Renal cortex interstitium (tissue), 11 donors: ENCODE measurements at regions not wholly inside any gene's neighbourhood (a gene's known extent, or its start where the extent isn't known, plus 50 kb on each side); places are given as distances from the start of the nearest gene placed in this dataset.
A peak's percentile ranks its signal among the peaks of the same experiment; 100 is the strongest.

Experiments used
- DNase-seq, 11 donors: peaks; one replicate each; pipeline ENCODE4 v3.0.0-alpha.2; 2013; ENCODE audit warnings: low read depth in 9 of 11, low spot score in 4 of 11; ENCODE audit errors: extremely low read depth in 1 of 11

DNA sequence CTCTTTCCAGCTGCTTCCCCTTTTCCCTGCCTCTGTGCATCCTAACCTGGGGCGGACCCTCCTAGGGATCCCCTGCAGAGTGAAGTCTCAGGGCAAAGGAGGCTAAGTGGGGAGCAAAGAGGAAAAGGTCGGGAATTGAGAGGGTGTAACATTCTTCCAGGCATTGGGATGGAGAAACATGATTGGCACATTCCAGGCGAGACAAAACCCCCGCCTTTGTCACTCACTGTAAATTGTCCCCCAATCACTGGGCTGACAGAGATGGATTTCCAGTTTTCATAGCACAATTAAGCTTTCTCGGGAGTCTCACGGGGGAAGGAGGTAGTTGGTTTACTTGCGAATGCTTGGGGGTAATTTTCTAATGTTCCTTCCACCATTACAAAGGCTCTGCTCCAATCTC, 74.9 kb downstream of the MIAT start:
- no peak for DNase-seq

DNA sequence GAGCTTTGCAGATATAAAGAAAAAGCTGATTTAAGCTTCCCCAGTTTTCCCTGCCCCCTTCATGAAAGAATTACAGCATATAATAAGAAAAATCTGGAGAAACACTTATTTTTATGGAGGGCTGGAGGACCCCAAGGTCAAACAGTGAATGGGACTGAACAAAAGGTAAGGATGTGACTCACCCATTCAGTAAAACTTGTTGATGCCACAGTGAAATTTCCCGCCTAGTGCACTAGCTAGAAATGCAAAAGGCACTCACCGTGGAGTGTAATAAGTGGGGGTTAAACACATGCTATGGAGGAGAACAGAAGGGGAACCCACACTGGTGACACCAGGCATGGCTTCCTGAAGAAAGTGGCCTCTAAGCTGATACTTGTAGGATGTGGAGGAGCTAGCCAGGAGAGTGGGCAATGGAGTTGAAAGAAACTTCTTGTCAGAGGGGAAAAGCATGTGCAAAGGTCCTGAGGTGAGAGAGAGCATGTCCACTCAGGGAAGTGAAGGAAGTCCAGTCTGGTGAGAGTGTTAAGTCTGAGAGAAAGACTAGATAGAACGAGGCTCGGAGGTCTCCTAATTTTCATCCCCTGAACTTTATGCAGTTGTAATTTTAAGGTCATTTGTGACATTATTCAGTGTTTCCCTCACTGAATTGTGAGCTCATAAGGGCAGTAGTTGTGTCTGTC, 77.1 kb downstream of the MIAT start:
- no peak for DNase-seq

DNA sequence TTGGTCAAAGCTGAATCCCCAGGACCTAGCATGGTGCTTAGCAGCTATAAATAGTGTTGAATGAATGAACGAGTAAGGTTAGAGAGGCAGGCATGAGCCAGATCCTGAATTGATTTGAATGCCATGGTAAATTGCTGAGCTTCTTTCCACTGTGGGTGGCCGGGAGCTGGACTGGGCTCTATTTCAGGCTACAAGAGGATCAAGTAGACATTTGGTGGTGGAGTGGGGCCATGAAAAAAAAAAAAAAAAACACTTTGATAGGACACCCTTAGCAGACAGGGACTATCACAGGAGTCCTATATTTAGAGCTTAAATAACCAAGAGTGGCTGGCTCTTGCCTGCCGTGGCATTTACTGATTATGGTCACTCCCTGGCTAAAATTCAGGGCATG, 77.6 kb downstream of the MIAT start:
- no peak for DNase-seq

DNA sequence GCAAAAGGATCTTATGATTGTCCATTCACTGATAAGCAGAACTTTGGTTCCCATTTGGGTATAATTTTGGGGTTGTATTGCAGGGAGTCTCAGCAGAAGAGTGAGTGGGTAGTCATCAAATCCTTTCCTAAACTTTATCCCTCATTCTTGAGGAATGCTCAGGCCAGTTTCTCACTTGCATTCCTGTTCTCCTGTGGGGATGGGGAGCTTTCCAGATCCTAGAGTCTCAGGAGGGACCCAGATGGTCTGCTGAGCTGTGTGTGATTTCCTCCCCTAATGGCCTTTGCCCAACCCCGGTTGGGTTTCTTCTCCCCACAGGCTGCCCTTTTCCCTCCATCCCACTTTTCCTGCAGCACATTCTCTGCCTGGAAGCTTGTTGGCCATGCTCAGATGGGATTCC, 79.9 kb downstream of the MIAT start:
- DNase-seq, result no peak

DNA sequence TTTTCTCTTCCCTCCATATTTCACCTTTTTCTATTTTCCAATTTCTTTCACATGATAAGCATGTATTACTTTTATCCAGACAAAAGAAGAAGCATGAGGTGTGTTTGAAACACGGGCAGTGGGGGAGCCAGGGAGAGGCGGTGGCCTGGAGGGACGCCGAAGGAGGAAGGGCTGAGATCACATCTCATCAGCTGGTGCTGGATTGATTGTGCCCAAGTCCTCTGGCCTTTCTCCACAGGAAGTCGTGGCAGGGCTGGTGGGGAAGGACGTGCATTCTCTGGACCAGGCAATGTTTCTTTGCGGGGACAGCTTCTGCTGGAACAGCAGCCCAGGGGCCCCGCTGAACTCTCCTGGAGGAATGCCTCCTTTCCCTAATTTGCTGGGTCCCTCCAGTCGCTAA, 82.9 kb downstream of the MIAT start:
- DNase-seq, result no peak

DNA sequence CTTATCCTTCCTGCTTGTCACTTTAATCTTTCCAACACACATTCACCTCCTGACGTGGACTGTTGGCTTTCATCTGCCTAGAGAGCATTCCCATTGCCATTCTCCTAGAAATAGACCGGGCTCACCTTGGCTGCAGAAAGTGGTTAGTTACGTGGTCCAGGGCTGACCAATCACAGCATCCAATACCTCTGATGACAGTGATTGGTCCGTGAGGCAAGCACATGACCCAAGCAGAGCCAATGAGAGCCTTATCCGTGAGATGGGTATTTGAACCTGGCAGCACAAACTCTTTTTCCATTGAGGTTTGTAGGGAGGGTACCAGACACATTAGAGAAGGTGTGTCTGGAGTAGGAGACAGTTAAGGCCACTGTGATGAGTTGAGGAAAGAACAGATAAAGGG, 85.8 kb downstream of the MIAT start:
- no peak for DNase-seq

DNA sequence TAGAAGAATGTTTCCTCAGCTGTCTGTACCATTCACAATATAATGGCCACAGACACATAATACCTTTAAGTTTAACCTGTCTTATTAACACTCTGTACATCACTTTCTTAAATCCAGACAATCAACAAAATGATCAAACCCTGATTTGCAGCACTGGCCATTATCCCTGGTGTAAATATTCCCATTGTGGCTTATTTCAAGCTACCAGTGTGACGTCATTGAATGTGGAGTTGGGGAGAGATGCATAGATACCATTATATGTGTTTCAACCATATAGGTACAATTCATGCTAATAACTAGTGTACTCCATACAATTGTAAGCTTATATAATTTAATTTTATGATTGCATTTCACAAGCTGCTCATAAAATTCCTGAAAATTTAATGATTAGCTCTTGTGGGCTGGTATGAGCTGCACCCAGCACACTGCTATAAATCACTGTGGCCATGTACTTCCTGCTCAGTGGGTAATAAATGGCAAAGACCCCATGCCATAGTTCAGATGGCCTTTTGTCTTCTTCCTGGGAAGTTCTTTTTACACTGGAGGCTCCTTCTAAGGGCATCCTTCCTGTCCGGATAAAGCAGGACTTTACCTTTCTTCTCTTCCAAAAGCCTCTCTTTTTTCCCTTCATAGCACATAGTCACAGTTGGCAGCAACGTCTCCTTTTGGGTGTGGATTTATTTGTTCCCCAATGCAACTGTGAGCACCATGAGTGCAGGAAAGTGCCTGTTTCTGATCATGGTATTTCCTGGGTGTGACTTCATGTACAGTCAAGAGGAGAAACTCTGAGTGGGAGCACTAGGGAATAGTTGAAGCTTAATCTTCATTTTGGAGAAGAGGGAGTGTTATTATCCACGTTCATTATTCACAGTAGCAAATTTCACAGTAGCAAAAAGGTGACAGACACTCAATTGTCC, 87.8 kb downstream of the MIAT start:
- no peak for DNase-seq

DNA sequence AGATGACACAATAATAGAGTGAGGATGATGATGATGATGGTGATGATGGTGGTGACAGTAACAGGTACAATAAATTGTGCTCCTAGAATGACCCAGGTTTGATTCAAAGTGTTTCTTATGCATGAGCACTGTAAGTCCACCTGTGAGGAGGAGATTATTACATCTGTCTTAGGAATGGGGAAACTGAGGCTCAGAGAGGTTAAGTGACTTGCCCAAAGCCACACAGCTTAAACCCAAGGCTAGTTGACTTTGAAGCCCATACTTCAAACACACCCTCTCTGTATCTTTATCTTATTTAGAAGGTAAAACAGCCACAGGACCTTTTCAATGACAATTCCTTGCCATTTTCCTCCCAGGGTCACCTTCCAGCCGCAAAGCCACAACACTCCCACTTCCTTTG, 88.9 kb downstream of the MIAT start:
- DNase-seq, result no peak

DNA sequence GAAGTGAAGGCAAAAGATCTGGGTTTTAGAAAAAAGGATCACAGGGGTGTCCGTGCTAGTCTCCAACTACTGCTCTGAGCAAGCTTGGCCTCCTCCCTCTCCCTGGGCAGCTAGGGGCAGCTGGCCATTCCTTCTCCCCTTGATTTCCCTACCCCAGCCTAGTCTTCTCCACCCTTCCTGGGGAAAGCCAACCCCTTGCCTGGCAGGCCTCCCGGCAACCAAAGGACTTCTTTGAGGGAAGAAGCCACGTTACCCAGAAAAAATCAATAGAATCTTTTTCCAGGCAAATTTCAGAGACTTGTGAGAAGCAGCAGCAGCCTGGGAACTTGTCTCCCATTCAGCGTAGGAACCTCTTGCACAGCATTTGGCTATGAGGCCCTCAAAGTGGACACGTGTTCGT, 91.5 kb downstream of the MIAT start:
- DNase-seq, result no peak

DNA sequence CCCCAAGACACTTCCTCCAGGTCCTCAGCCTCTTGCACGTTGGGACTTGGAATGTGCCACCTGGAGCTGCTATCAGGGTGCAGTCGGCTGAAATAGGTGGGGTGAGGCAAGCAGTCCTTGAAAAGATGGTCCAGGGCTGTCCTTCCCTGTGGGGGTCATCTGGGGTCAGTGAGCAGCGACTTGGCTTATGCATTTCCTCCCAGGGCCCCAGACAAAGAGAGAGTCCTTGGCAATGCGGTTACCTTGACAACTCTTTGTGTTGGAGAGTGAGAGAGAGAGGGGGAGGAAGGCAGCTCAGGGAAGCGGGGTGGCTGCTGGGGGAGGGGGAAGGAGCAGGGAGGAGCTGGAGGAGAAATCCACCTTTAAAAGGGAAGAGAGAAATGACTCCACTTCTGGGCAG, 93.8 kb downstream of the MIAT start:
- DNase-seq, result peak; percentile 37 to 74 (median 56)

DNA sequence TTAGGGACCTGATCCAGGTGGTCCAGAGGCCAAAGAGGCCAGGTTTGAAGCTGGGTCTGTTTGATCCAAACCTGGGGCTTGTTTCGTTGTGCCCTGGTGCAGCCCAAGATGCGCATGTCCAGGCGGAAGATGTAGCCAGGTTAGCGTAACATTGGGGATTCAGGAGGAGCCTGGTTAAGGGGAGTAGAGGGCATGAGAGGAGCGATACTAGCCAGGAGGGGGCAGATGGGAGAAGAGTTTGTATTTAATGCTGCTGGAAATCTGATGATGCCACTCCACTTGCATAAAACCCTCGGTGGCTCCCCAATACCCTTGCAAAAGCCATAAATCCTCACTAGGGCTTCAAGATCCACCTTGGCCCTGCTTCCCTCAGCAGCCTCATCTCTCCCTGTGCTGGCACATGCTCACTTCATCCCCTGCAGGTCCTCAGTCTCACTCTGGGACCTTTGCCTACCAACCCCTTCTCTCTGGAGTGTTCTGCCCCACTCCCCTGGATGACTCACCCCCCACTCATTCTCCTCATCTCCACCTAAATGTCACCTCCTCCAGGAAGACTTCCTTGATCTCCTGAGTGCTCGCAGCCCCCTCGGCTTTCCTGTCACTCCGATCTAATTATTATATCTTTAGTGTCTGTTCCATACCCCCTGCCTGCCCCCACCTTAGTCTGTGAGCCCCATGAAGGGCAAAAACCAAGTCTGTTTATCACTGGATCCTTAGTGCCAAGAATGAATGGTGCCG, 95.9 kb downstream of the MIAT start:
- DNase-seq, result no peak

DNA sequence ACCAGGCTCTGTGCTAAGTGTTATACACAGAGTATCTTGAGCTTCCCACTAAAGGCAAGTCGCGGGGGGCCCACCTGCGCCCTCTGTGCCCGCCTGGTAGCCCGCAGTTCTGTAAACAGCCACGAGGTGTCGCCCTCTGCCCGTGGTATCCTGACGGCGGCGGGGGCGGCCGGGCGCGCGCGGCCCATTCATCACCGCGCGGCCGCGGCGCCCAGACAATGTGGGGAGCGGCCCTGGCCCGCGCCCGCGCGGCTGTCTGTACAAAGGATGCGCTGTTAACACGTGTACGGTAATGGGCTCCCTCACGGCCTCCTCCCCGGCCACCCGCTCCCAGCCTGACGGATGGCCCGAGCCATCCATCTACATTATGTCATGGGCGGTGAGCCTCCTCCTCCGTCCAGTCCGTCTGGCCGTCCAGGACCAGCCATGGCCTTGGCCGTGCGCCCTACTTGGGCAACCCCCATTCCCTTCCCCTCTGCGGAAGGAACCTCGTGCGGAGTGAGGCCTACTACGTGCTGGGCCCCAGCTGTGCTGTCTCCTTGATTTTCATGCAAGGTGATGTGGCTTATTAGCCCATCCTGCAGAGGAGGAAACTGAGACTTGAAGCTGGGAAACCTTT, 99.4 kb downstream of the MIAT start:
- DNase-seq, result peak in 9 of 11 donors; percentile 9 to 42 (median 35)

DNA sequence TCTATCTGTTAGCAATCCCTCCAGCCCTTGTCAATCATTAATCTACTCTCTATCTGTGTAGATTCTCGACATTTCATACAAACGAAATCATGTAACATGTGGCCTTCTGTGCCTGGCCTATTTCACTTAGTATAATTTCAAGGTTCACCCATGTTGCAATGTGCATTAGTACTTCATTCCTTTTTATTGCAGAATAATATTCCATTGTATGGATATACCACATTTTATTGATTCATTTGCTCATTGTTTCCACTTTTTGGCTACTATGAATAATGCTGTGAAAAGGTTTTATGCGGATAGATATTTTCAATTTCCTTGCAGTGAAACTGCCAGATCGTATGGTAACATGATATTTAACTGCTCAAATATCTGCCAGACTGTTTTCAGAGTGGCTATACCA, 100.1 kb downstream of the MIAT start:
- no peak for DNase-seq

DNA sequence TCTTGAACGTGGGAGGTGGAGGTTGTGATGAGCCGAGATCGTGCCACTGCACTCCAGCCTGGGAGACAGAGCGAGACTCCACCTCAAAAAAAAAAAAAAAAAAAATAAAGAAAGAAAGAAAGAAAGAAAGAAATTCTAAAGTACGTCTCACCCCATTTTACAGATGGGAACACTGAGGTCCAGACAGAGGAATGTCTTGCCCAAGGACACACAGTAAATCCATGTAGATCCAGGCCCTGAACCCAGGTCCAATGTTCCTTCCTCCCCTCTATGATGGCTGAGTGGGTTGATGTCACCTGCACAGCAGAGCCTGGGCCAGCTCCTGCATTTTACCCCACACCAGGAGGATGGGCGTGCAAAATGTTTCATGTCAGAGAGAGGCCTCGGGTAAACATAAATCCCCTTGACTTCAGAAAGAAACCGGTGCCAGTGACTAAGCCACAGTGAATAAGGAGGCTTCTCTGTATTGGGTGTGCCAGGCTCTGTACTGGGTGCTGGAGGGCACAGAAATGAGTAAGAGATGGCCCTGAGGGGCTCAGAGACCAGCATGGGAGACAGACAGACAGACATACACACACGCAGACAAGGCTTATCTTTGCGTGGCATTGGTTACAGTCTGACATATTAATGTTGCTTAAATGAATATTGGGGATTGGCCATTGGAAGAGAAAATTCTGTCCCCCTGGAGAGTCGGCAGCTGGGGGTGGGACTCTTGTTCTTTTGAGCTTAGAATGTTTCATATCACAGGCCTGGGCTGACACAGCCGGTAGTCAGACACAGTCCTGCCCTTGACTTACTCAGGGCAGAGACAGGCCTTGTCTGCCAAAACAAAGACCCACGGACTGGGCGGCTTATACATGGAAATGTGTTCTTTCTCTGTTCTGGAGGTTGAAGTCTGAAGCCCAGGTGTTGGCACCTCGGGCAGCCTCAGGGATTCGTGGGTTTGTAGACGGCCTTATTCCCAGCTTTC, 105.4 kb downstream of the MIAT start:
- DNase-seq, result no peak

DNA sequence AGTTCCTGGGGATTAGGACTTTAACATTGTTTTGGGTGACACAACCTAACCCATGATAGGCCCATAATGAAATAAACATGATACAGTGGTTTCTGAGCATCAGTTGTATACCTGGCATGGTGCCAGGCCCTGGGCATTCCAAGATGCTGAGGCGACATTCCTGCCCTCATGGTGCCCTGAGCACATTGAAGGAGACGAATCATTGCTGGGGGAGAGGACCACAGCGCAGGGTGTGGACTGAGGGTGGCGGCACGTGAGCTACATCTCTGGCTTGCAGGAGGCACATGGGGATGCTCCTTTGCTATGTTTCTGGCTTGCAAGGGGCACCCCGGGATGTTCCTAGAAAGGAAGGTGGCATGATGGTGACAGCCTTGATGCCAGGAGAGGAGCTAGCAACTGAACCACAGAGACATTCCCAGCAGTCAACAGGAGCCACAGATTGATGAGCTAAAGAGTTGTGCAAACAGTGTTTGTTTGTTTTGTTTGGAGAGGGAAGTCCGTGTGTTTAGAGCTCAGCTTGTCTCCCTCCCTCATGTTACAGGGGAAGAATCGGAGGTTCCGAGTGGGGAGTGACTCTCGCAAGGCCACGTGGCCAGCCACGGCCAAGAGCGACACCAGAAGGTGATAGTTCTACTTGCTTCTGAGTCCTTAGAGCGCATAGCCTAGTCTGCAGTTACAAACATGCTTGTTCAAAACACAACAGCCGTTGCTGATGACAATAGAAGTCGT, 106.4 kb downstream of the MIAT start:
- DNase-seq, result peak in 4 of 11 donors; percentile 33 to 53 (median 44)

DNA sequence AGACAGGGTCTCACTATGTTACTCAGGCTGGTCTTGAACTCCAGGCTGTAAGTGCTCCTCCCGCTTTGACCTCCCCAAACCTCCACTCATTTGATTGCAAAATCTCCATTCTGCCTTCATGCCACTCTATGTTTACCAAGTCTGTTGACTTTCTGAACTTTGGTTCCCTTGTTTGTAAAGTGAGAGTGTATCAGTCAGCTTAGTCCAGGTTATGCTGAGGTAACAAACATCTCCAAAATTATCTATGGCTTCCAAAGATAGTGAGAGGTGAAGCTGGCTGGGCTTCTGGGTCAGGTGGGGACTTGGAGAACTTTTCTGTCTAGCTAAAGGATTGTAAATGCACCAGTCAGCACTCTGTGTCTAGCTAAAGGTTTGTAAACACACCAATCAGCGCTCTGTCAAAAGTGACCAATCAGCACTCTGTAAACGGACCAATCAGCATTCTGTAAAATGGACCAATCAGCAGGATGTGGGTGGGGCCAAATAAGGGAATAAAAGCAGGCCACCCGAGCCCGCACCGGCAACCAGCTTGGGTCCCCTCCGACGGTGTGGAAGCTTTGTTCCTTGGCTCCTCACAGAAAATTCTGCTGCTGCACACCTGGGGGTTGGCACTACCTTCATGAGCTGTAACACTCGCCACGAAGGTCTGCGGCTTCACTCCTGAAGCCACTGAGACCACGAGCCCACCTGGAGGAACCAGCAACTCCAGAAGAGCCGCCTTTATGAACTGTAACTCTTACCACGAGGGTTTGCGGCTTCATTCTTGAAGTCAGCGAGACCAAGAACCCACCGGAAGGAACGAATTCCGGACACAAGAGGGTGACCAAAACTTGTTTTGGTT, 109.3 kb downstream of the MIAT start:
- no peak for DNase-seq
